Prostate gland (tissue), 2 donors: ENCODE measurements at regions not wholly inside any gene's neighbourhood (a gene's known extent, or its start where the extent isn't known, plus 50 kb on each side); places are given as distances from the start of the nearest gene placed in this dataset.

ENCODE experiments used
- CTCF ChIP-seq, 4 experiments: fragments of 200-600 bp in 2 of 4; fragments of 450-650 bp in 2 of 4; sonication (generic) in 2 of 4; IDR thresholded peaks; 1 replicate in 3 of 4; 2 replicates in 1 of 4; pipeline ENCODE4 v1.5.1; 2016 to 2019; ENCODE audit warnings: antibody characterized with exemption in 4 of 4, mild to moderate bottlenecking in 2 of 4, moderate library complexity in 2 of 4
- POLR2A ChIP-seq: fragments of 450-650 bp; IDR thresholded peaks from one replicate; pipeline ENCODE4 v1.6.1; 2016; ENCODE audit warnings: antibody characterized with exemption, mild to moderate bottlenecking
- POLR2AphosphoS5 ChIP-seq: sonication (generic); formaldehyde crosslinking; IDR thresholded peaks from one replicate; pipeline ENCODE4 v1.6.1; 2017; ENCODE audit warnings: antibody characterized with exemption

- TF ChIP-seq POLR2A (no peak), CTCF (IDR thresholded peaks at IDR 0.05) (no peak), POLR2AphosphoS5 (no peak)
Measured at GRCh38 chr1:60225486-60225885, 151.9 kb upstream of the C1orf87 start.
